ENCODE measurements at regions not wholly inside any gene's neighbourhood (a gene's known extent, or its start where the extent isn't known, plus 50 kb on each side); places are given as distances from the start of the nearest gene placed in this dataset.

GRCh38 chr16:85306071-85306792, 194.0 kb upstream of the CIBAR2 start:
- in situ Hi-C loops (cut with HindIII; ENCODE audit: low sequenced_read_pairs) = no loop called here

- in situ Hi-C loops (cut with HindIII; ENCODE audit: low sequenced_read_pairs) = no loop called here
These were observed 194.7 kb upstream of the CIBAR2 start for GRCh38 chr16:85306793-85307551.

- in situ Hi-C loops (cut with HindIII; ENCODE audit: low sequenced_read_pairs) = no loop called here
These were observed 195.5 kb upstream of the CIBAR2 start for GRCh38 chr16:85307552-85308364.

GRCh38 chr16:85308611-85309540, 196.6 kb upstream of the CIBAR2 start:
- in situ Hi-C loops (cut with HindIII; ENCODE audit: low sequenced_read_pairs) = no loop called here

- in situ Hi-C loops (cut with HindIII; ENCODE audit: low sequenced_read_pairs) = no loop called here
These were observed 197.7 kb upstream of the CIBAR2 start for GRCh38 chr16:85309656-85310587.

GRCh38 chr16:85310868-85311585, 198.8 kb upstream of the CIBAR2 start:
- in situ Hi-C loops (cut with HindIII; ENCODE audit: low sequenced_read_pairs) = no loop called here

- in situ Hi-C loops (cut with HindIII; ENCODE audit: low sequenced_read_pairs) = no loop called here
These were observed 199.5 kb upstream of the CIBAR2 start for GRCh38 chr16:85311741-85312140.

- in situ Hi-C loops (cut with HindIII; ENCODE audit: low sequenced_read_pairs) = no loop called here
These were observed 199.9 kb upstream of the CIBAR2 start for GRCh38 chr16:85312174-85312573.

- in situ Hi-C loops (cut with HindIII; ENCODE audit: low sequenced_read_pairs) = no loop called here
These were observed 200.6 kb upstream of the CIBAR2 start for GRCh38 chr16:85312642-85313525.

- in situ Hi-C loops (cut with HindIII; ENCODE audit: low sequenced_read_pairs) = no loop called here
These were observed 201.4 kb upstream of the CIBAR2 start for GRCh38 chr16:85313526-85314301.

- in situ Hi-C loops (cut with HindIII; ENCODE audit: low sequenced_read_pairs) = no loop called here
These were observed 202.3 kb upstream of the CIBAR2 start for GRCh38 chr16:85314512-85314971.

GRCh38 chr16:85315866-85316265, 203.6 kb upstream of the CIBAR2 start:
- in situ Hi-C loops (cut with HindIII; ENCODE audit: low sequenced_read_pairs) = no loop called here

- in situ Hi-C loops (cut with HindIII; ENCODE audit: low sequenced_read_pairs) = no loop called here
These were observed 204.1 kb upstream of the CIBAR2 start for GRCh38 chr16:85316321-85316919.

- in situ Hi-C loops (cut with HindIII; ENCODE audit: low sequenced_read_pairs) = no loop called here
These were observed 204.7 kb upstream of the CIBAR2 start for GRCh38 chr16:85316944-85317343.

- in situ Hi-C loops (cut with HindIII; ENCODE audit: low sequenced_read_pairs) = no loop called here
These were observed 205.4 kb upstream of the CIBAR2 start for GRCh38 chr16:85317704-85318103.

GRCh38 chr16:85319208-85319983, 207.1 kb upstream of the CIBAR2 start:
- in situ Hi-C loops (cut with HindIII; ENCODE audit: low sequenced_read_pairs) = no loop called here

All from endothelial cell of hepatic sinusoid (primary cell).